NAMALWA (cell line): ENCODE measurements at regions not wholly inside any gene's neighbourhood (a gene's known extent, or its start where the extent isn't known, plus 50 kb on each side); places are given as distances from the start of the nearest gene placed in this dataset.
"Not testable (repeated sequence)": the region's sequence is repeated elsewhere in the genome, so short reads cannot be mapped to it uniquely, and the experiment has no call there.

Experiments
- DNase-seq: peaks from one replicate; pipeline ENCODE4 v3.0.0-alpha.2; 2015; ENCODE audit warnings: low spot score

DNA sequence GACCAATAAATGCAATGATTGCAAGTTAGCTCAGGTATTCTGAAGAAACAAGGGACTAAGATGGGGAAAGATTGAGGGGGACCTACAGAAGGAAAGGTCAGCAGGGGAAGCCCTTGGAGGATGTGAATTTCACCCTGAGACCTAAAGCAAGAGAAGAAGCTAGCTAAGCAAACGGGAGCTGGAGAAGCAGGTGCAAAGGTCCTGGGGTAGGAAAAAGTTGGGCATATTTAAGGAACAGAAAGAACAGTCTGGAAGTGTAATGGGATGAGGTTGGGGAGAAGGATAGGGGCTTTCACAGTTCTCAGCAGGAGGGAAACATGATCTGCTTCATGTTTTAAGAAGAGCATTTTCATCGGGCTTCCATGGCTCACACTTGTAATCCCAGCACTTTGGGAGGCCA is 89.7 kb upstream of the SLC45A1 start:
- DNase-seq, result no peak

DNA sequence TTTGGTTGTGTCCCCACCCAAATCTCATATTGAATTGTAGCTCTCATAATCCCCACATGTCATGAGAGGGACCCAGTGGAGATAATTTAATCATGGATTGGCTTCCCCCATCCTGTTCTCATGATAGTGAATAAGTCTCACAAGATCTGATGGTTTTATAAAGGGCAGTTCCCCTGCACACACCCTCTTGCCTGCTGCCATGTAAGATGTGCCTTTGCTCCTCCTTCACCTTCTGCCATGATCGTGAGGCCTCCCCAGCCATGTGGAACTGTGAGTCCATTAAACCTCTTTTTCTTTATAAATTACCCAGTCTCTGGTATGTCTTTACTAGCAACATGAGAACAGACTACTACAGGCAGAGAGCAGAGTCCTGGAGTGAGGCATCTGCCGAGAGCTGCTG is 90.2 kb upstream of the SLC45A1 start:
- not testable (repeated sequence) for DNase-seq

DNA sequence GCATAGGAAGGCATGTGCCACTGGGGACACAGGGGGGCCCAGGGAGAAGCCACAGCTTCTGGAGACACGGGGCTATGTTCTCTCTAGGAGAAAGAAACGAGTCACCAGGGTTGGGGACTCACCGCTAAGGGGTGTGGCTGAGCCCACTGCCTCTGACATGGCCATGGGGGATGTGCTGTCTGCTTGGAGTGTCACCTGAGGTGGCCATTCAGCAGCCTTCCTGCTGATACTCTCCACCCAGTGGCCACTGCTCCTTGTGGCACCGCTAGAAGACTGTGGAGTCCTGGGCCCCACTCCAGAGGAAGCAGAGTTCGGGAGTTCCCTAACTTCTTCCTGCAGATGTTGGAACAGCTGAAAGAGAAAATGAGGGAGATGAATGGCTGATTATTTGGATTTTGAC is 91.2 kb upstream of the SLC45A1 start:
- DNase-seq, result no peak

DNA sequence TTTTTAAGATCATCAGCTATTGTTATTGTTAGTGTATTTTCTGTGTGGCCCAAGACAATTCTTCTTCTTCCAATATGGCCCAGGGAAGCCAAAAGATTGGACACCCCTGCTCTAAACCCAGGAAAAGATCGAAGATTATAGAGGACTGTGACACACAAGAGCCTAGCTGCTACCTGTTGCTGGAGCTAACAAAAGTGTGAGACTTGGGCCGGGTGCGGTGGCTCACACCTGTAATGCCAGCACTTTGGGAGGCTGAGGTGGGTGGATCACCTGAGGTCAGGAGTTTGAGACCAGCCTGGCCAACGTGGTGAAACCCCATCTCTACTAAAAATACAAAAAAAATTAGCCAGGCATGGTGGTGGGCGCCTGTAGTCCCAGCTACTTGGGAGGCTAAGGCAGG is 91.9 kb upstream of the SLC45A1 start:
- DNase-seq, result not testable (repeated sequence)

DNA sequence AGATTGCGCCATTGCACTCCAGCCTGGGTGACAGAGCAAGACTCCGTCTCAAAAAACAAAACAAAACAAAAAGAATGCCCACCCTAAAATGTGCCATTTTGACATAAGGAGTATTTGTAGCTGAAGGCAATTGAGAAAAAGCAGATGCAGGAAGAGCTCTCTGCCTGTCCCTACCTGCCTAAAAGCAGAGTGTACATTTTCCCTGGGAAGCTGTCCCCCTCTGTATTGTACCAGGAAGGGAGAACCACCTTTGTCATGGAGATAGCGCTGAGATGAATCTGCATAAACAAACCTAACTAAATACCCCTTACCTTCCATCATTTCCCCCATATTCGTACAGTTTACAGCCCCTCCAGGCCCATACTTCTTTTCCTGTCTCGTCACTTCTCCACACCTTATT is 94.4 kb upstream of the SLC45A1 start:
- no peak for DNase-seq

DNA sequence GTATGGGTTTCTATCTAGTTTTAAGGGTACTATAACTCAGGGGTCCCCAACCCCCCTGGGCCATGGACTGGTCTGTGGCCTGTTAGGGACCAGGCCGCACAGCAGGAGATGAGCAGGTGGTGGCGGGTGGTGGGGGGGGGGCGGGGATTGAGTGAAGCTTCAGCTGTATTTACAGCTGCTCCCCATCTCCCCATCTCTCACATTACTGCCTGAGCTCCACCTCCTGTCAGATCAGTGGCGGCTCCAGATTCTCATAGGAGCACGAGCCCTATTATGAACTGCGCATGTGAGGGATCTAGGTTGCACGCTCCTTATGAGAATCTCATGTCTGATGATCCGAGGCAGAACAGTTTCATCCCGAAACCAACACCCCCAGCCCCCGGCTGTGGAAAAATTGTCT is 95.1 kb upstream of the SLC45A1 start:
- no peak for DNase-seq

DNA sequence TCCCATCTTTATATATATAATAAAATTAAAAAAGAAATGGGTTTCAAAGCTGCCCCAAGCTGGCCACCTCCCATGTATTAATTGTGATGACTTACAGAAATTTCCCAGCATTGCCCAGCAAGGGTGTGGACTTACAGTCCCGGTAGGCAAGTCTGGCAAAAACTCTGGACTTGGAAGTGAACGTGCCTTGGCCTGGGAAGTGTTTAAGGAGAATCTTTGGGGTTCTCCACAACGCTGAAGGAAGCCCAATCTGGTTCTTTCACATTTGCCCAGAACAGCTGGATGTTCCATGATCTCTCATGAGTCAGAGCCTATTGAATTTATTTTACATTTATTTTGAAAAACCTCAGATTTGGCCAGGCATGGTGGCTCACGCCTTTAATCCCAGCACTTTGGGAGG is 98.4 kb upstream of the SLC45A1 start:
- DNase-seq, result no peak

DNA sequence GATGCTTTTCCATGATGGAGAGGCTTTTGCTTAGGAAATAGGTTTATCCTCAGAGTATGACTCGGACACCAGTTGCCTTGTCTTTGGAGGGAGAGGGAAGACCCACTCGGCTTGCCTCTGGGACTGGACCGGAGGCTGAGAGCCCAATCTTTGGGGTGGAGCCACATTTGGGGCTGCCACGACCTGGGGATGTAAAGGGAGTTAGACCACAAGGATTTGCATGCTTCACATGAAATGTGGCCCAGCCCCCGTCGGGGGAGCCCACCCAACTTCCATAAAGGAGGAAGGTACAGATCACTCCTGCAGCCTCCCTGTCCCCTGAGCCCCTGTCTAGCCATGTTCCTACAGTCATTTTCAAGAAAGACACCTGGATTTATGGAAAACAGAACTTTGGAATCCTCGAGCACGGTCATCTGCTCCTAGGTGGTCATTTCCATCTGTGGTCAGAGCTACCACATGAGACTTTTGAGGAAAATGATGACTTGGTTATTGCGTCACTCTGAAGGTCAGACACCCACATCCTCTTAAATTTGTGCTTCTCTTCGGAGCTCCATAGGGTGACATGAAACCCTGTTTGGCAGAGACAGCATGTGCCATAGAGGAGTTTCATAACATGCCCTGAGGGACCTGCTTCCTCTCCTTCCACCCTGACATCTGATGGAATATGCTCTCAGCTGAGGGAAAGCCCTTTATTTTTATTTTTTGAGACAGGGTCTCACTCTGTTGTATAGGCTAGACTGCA is 99.4 kb upstream of the SLC45A1 start:
- no peak for DNase-seq

DNA sequence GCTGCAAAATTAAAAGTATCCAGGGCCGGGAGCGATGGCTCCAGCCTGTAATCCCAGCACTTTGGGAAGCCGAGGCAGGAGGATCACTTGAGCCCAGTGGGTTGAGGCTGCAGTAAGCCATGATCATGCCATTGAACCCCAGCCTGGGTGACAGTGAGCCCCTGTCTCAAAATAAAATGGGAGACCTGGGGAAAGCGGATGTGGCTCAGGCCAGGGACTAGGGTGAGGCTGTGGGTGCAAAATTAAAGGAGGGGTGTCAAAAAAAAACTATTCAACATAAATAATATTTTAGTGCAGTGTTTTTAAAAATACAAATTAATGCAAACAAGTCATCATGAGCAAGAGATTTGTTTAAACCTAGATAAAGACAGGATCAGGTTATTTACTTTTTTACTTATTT is 100.1 kb upstream of the SLC45A1 start:
- DNase-seq, result no peak

DNA sequence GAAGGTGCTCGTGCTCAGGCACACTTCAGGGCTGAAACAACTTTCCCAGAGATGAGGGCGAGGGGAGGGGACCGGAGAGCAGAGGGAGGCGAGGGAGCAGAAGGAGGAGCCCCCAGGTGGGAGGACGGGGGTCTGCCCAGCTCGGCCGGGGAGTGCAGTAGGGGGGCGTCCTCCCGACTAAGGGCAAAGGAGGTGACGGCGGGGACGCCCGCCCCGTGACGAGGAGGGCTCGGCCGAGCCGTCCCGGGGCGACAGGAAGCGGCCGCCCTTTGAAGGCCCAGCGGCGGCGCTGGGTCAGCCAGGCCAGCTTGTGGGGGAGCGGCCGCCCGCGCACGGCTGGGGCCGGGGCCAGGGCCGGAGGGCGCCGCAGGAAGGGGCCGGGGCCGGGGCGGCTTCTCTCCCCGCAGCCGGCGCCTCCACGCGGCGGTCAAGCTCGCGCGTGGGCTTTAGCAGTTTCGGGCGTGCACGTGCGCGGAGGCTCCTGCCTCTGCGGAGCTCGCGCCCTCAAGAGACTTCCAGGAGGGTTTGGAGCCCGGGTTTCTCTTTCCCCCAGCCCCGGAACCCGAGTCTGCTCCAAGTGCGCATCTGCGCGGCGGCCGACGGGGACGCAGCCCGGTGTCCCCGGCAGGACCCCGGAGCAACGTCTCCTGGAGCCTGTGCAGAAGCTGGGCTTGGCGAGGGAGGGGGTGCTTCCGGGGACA is 100.8 kb upstream of the SLC45A1 start:
- DNase-seq, result no peak

DNA sequence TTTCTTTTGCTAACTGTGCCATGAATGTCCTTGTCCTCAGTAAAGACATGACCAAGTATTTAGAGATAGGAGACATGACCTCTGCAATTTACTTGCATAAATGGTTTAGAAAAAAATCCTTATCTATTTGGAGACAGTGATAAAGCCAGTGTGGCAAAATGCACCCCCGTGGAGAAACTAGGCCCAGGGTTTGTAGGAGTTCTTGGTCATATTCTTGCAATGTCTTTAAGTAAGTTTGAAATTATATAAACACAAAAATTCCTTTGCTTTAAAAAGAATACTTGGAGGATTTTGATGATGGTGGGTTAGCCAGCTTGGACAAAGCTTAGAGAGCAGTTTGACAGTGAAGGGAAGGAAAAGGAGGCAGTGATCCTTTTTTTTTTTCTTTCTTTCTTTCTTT is 101.9 kb upstream of the SLC45A1 start:
- no peak for DNase-seq

DNA sequence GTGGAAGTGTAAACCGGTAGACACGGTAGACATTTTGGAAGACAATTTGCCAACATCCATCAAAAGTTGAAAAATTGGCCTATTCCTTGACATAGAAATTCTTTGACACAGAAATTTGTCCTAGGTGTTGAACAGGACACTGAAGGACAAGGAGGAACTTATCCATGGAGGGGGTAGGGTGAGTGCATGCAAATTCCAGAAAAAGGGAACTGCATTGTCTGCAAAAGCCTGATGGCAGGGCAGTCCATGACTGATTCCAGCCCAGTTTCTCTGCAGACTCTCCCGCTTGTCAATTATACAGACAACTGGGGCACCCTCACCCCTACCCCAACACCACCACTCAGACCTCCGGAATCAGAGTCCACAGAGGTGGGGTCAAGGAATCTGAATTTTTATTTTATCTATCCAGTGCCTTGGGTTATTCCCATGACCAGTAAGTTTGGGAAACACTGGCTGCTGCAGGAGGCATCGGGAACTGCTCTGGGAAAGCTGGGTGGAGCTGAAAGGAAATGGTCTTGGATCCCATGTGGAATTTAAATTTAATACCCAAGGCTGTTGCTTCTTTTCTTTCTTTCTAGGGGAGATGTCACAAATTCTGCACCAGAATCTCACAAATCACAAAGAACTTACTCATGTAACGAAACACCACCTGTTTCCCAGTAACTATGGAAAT is 103.3 kb upstream of the SLC45A1 start:
- DNase-seq, result no peak

DNA sequence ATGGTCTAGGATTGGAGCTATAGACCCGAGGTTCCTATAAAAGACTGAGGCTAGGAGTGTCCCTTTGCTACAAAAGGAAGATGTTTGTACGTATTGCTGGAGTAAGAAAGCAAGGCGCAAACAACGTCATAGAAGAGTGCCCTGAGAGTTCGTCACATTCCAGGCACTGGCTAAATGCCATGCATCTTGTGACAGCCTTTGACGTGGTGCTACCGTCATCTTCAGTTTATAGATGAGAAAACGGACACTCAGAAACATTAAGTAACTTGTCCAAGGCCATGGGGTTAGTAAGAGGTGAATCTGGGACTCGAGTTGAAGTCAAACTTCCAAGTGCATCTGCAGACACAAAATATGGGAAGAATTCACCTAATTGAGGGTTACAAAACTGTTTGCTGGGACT is 104.2 kb upstream of the SLC45A1 start:
- no peak for DNase-seq

DNA sequence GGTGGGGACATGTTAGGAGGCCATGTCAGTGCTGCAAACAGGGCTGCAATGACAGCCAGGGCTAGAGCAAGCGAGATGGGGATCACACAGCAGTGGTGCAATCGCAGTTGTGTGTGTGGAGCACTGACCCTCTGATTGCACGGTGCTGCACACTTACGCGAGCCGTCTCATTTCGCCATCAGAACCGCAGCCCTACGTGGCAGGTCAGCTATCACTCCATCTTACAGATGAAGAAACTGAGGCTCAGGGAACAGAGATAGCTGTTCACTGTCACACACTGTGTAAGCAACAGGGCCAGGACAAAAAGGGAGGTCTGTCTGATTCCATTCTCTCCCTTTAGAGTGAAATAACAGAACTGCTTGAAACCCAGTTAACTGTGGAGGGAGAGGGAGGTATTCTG is 104.8 kb upstream of the SLC45A1 start:
- DNase-seq, result no peak

DNA sequence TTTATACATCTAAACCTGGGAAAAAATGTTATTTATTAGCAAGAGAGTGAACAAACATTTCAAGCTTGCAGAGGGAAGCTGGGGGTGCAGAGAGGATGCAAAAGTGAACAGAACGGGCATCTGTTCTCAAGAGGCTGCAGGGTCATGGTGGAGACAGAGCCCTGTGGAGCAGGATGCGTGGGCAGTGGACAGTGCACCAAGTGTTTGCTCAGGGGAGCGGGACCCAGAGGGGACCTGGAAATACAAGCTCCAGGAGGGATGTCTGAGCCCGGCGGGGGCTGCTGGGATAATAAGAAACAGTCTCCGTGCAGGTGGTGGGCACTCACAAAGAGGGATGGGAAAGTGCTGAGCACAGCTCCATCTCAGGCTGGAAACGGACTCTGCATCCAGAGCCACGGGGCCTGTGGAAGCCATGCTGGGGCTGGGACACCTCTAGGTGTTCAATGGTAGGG is 105.3 kb upstream of the SLC45A1 start:
- no peak for DNase-seq

DNA sequence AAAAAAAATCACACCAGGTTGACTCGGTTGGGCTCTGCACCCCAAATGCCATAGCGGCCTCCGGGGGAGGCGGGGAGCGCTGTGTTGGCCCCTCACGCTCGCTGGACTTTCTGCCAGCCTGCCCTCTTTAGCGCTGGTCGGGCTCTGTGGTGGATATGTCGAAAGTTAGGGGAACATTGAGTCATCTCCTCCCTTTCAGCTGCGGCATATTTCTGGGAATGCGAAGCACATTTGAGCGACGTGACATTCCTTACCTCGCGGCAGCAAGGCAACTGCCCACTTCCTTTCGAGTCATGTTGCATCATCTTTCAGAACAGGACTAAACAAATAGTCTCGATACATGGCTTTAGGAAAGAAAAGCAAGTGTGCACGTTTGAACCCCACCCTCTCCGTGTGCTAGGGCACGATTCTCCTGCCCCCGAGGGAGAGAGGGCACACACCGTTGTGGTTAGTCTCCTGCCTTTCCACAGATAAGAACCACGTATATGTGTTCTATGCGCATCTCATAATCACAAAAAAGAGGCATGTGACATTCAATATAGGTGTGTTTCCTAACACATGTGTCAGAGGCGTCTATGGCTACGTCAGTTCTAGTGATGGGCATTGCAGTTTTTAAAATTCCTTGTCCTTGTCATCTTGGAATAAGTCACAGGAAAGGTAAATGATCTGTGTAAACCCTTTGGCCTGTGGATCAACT is 105.9 kb upstream of the SLC45A1 start:
- DNase-seq, result no peak

DNA sequence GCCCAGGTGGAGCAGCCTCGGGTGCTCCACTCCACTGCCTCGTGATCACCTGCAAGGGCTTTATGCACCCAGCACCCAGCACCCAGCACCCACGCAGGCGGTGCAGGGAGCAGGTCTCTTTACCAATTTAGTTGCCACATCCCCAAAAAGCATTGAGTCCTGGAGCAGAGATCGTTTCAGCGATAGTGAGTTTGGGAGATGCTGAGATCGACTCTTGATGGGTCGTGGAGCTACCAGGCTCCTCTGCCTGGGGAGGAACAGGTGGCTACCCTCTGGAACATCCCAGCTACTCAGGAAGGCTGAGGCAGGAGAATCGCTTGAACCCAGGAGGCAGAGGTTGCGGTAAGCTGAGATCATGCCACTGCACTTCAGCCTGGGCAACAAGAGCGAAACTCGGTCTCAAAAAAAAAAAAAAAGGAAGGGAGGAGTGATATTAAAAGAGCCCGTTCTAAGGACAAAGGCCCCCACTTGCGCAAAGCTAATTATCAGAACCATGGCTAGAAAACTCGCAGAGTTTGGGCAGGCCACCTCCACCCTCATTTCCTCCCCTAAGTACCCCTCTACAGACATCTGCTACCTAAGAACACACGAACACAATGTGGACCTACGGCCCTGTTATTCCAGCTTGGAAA is 106.5 kb upstream of the SLC45A1 start:
- DNase-seq, result no peak

DNA sequence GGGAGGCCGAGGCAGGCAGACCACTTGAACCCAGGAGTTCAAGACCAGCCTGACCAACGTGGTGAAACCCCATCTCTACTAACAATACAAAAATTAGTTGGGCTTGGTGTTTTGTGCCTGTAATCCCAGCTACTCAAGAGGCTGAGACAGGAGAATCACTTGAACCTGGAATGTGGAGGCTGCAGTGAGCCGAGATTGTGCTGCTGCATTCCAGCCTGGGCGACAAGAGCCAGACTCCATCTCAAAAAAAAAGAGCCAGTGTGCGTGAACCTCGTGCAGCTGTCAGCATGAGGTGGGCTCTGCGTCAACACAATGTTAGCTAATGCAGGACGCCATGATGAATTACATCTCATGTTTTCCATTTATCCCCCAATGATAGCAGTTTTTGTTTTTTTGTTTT is 110.7 kb upstream of the SLC45A1 start:
- no peak for DNase-seq

DNA sequence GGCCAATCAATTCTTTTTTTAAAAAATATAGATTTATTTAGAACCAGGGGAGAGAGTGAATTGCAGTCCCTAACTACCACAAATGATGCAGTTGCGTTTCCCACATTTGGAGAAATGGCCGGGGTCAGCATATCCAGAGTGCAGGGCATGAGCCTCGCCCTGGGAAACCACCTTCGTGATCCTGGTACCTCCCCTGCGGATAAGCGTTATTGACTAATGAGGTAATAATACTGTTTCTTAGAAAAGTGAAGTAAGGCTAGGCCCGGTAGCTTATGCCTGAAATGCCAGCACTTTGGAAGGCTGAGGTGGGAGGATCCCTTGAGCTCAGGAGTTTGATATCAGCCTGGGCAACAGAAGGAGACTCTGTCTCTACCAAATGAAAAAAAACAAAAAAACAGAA is 111.5 kb upstream of the SLC45A1 start:
- no peak for DNase-seq

DNA sequence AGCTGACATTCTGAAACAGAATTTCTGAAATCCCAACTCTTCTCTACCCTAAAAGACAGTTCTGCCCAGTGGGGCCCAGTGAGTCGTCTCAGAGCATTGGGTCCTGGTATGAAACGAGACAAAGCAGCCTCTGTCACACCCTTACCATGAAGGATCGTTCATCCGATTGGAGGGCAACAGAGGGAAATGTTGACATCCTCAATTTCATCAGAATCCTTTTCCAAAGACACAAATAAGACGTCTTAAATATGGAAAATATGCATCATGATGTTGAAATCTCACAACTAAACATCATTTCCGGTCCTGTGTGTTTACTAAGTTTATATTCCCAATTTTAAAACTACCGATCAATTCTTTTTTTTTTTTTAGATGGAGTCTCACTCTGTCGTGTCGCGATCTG is 112.1 kb upstream of the SLC45A1 start:
- DNase-seq, result no peak

DNA sequence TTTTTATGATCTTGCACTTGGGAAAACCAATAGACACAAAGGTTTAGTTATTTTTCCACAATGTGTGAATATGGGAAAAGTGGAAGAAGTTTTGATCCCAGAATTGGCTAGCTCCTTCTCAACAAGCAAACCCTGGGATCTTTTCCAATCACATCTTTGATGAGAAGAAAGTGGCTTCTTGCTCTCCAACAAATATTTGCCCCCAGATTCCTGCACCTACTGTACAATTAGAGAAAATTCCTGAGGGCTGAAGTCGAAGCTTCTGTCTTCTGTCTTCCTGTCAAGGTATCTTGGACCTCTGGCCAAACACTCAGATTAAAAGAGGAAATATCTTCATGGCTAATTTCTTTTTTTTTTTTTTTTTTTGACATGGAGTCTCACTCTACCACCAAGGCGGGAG is 113.1 kb upstream of the SLC45A1 start:
- no peak for DNase-seq

DNA sequence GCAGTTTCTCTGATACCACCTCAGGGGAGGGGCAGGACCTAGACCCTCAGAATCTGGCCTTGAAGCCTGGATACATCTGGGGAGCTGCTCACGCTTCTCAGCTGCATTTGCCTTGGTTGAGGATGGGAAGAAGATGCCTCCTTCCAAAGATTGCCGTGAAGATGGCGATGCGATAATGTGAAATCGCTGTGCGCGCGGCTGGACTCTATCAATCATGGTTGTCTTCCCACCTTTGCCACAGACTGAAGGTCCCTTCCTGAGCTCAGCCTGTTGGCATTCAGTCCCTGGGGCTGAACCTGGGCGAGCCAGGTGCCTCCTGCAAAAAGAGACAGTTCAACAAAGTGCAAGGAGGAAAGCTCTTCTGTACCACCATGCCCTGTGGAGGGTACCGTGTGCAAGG is 114.4 kb upstream of the SLC45A1 start:
- DNase-seq, result no peak
